DMS153 (cell line): ENCODE measurements at regions not wholly inside any gene's neighbourhood (a gene's known extent, or its start where the extent isn't known, plus 50 kb on each side); places are given as distances from the start of the nearest gene placed in this dataset.

Experiments used
- DNase-seq: peaks from one replicate; lab custom pipeline; 2025; lab: John Stamatoyannopoulos, UW

- no peak for DNase-seq
Observed at GRCh38 chr1:79129914-79130313, 123.4 kb upstream of the ADGRL4 start.

GRCh38 chr1:79128722-79129121 is 122.2 kb upstream of the ADGRL4 start:
- peak; percentile 6 for DNase-seq

DNA sequence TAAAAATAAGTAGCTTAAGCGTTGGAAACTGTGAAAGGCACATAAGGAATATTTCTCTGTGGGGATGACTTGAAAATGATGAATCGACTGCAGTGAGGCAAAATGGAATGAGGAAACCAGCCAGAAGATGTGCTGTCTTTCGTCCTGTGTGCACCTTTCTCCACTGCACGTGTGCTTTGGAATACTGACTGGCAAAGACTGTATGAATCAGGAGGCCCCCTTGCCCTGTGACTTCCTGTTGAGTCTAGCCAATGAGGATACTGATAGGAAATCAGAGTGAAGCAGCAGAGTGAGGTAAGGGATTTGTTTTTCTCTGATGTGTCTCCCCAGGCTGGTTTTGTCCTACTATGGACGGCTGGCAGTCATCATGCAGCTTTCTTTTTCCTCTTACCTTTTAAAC is 118.2 kb upstream of the ADGRL4 start:
- no peak for DNase-seq

DNA sequence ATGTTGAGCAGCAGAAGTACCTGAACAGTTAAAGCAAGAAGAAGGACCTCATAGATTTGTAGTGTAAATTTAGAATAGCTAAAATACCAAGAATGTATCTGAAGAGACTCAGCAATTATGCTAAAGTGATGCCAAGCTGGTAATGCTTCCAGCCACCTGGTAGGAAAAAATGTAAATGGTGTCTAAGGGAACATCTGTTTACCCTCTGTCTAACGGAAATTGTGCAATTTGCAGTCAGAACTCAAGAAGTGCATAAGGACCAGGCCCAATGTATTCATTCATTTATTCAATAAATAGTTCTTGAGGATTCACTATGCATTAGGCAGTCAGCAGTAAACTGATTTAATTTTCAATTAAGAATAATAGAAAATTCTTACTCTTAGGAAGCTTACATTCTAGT is 116.0 kb upstream of the ADGRL4 start:
- DNase-seq: no peak

GRCh38 chr1:79117376-79117775 is 110.8 kb upstream of the ADGRL4 start:
- no peak for DNase-seq

DNA sequence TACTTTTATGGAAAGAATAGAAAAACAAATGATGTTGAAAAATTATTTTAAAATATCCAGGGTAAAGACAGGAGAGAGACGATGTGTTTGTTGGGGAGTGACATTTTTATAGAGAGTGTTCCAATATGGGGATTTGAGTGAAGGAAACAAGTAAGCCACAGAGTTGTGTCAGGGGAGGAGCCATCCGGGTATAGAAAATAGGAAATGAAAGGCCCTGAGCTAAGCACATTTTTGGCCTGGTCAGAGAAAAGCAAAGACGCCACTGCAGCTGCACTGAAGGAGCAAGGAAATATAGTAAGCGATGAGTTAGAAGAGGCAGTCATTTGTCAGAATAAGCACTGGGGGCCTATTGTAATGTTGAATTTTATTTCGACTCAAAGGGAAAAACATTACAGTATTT is 107.3 kb upstream of the ADGRL4 start:
- DNase-seq: no peak

GRCh38 chr1:79110749-79111148 is 104.2 kb upstream of the ADGRL4 start:
- DNase-seq: no peak

DNA sequence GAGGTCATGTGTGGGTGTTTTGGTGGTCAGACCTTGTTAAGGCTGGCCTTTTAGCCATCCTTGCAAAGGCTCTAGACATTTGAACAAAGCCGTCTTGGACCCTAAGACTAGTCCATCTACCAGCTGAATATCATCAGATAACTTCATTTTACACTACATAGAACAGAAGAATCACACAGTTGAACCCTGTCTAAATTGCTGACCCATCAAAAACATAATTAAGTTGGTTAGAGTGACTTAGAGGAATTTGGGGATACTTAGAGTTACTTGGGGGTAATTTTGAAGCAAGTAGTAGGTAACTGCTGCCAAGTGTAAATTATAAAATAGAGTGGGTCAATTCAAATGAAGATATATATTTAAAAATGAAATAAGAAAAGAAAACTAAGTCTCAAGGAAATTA is 102.9 kb upstream of the ADGRL4 start:
- DNase-seq: no peak

- no peak for DNase-seq
Observed at GRCh38 chr1:79105500-79105899, 99.0 kb upstream of the ADGRL4 start.

DNA sequence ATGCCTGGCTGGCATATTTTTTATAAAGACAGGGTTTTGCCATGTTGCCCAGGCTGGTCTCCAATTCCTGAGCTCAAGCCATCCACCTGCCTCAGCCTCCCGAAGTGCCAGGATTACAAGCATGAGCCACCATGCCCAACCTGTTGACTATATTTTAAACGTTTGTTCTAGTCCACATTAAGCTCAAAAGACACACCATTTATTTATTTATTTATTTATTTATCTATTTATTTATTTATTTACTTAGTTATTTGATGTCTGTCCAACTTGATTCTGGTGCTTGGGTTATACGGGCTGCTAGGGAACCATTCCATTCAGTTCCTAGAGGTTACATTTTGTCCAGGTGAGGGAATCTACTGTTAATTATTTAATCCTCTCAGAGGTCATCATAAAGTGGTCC is 98.1 kb upstream of the ADGRL4 start:
- no peak for DNase-seq

- no peak for DNase-seq
Observed at GRCh38 chr1:79100385-79100784, 93.9 kb upstream of the ADGRL4 start.

DNA sequence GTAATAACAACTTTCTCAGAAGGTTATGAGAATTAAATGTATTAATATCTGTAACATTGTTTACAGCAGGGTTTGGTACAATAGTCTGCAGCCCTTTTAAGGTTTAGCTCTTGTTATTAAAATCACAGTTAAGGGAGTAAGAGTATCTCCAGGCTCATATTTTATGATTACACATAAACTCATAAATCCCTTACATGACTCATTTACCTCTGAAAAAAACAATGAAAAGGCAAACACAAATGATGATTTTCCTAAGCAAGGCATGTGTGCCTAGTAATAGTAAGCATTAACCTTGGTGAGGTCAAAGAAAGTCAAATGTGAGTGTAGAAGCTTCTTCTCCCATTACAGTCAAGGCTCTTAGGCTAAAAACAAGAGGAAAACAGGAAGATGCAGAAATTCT is 84.5 kb upstream of the ADGRL4 start:
- DNase-seq: no peak

DNA sequence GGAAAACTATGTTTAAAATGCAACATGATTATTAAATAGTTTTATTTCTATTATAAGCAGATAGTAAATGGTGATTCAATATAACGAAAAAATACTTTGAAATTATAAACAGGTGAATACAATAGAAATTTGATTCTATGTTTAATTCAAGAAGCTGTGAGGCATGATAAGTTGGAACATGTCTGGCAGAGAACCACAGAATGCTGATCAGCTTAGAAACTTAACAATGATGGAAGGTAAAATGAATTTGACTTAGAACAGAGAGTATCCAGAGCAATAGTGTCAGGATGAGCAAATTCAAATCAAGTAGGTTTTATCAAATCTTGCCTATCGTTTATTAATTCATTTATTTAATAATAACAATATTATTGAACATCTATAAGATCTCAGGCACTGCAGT is 83.4 kb upstream of the ADGRL4 start:
- no peak for DNase-seq

GRCh38 chr1:79082233-79082632 is 75.7 kb upstream of the ADGRL4 start:
- DNase-seq: no peak

DNA sequence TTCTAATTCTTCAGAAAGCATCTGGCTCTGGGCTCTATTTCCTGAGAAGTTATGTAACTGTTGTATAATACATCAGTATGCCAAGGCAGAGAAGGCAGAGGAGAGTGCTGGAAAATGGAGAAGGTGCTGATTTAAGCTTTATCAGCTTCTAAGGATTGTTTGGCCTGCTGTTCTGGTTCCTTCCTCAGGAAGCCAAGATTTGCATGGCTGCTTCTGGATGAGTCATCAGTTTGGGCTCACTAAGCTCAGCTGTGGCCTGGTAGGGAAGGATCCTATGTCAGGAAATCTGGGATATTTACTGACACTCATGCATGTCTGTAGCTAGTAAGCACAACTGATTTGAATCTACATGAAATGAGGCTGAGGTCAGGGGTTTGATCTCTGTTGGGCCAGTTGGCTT is 73.2 kb upstream of the ADGRL4 start:
- DNase-seq: peak; percentile 11

- DNase-seq: no peak
Observed at GRCh38 chr1:79074975-79075374, 68.4 kb upstream of the ADGRL4 start.

GRCh38 chr1:79069828-79070227 is 63.3 kb upstream of the ADGRL4 start:
- DNase-seq: no peak

DNA sequence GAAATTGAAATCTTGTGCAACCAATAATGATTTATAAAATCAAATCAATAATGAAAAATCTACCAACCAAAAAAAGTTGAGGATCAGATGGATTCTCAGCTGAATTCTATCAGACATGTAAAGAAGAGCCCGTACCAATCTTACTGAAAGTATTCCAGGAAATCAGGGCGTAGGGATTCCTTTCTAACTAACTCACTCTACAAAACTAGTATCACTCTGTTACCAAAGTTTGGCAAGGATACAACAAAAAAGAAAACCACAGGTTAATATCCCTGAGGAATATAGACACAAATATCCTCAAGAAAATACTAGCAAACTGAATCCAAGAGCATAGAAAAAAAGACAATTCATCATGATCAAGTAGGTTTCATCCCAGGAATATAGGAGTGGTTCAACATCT is 52.8 kb upstream of the ADGRL4 start:
- no peak for DNase-seq
